ENCODE measurements at regions not wholly inside any gene's neighbourhood (a gene's known extent, or its start where the extent isn't known, plus 50 kb on each side); places are given as distances from the start of the nearest gene placed in this dataset.

GRCh38 chr2:181777734-181778133, 97.4 kb upstream of the NEUROD1 start:
- Histone ChIP-seq H3K9ac (ENCODE audit: low read length) (no peak overlapping the region), H3K27me3 (replicated peaks; ENCODE audit: insufficient read depth, low read length) (no peaks in the 10 kb centered on the region), H4K20me1 (ENCODE audit: insufficient read depth, low read length) (no peaks in the 10 kb centered on the region), H3K4me2 (ENCODE audit: low read depth, low read length) (no peak overlapping the region), H3K9me3 (replicated peaks; ENCODE audit: insufficient read depth, low read length) (no peaks in the 10 kb centered on the region), H3K36me3 (replicated peaks; ENCODE audit: insufficient read depth, low read length) (no peaks in the 10 kb centered on the region), H3K27ac (ENCODE audit: low read length) (no peak overlapping the region), H3K4me3 (ENCODE audit: low read length) (no peak overlapping the region), H3F3A (ENCODE audit: insufficient read depth, low read length) (no peaks in the 10 kb centered on the region), H3K4me1 (ENCODE audit: low read length) (peaks cover 18% of the 10 kb centered on the region), H2AFZ (ENCODE audit: low read length) (no peak overlapping the region), H3K79me2 (ENCODE audit: low read length) (no peaks in the 10 kb centered on the region), H3K9me2 (replicated peaks; ENCODE audit: insufficient read depth, low read length) (no peaks in the 10 kb centered on the region)
- TF ChIP-seq EZH2phosphoT487 (IDR thresholded peaks at IDR 0.05; ENCODE audit: low read length) (no peak), CTCF (IDR thresholded peaks at IDR 0.05; ENCODE audit: low read length) (no peak), EZH2 (optimal IDR thresholded peaks at IDR 0.05; ENCODE audit: low read depth, low read length) (no peak)
- no peak for DNase-seq

GRCh38 chr2:181778621-181779201, 98.4 kb upstream of the NEUROD1 start:
- no peaks in the 10 kb centered on the region for H3K79me2 ChIP-seq (ENCODE audit: low read length)
- H2AFZ ChIP-seq (ENCODE audit: low read length): no peak overlapping the region
- no peak overlapping the region for H3K9ac ChIP-seq (ENCODE audit: low read length)
- no peaks in the 10 kb centered on the region for H3F3A ChIP-seq (ENCODE audit: insufficient read depth, low read length)
- H3K9me2 ChIP-seq (replicated peaks; ENCODE audit: insufficient read depth, low read length): no peaks in the 10 kb centered on the region
- no peak for DNase-seq
- no peaks in the 10 kb centered on the region for H3K27me3 ChIP-seq (replicated peaks; ENCODE audit: insufficient read depth, low read length)
- H3K4me2 ChIP-seq (ENCODE audit: low read depth, low read length): no peak overlapping the region
- TF ChIP-seq EZH2 (optimal IDR thresholded peaks at IDR 0.05; ENCODE audit: low read depth, low read length): no peak
- no peaks in the 10 kb centered on the region for H4K20me1 ChIP-seq (ENCODE audit: insufficient read depth, low read length)
- no peaks in the 10 kb centered on the region for H3K9me3 ChIP-seq (replicated peaks; ENCODE audit: insufficient read depth, low read length)
- H3K4me3 ChIP-seq (ENCODE audit: low read length): no peak overlapping the region
- H3K27ac ChIP-seq (ENCODE audit: low read length): no peak overlapping the region
- no peaks in the 10 kb centered on the region for H3K36me3 ChIP-seq (replicated peaks; ENCODE audit: insufficient read depth, low read length)
- peaks cover 18% of the 10 kb centered on the region for H3K4me1 ChIP-seq (ENCODE audit: low read length)

- H3K27ac ChIP-seq (ENCODE audit: low read length): no peak overlapping the region
- H3F3A ChIP-seq (ENCODE audit: insufficient read depth, low read length): no peaks in the 10 kb centered on the region
- H3K9ac ChIP-seq (ENCODE audit: low read length): no peak overlapping the region
- H4K20me1 ChIP-seq (ENCODE audit: insufficient read depth, low read length): no peaks in the 10 kb centered on the region
- H2AFZ ChIP-seq (ENCODE audit: low read length): no peak overlapping the region
- peaks cover 16% of the 10 kb centered on the region for H3K4me1 ChIP-seq (ENCODE audit: low read length)
- no peak overlapping the region for H3K4me3 ChIP-seq (ENCODE audit: low read length)
- no peaks in the 10 kb centered on the region for H3K79me2 ChIP-seq (ENCODE audit: low read length)
- DNase-seq: no peak
- no peaks in the 10 kb centered on the region for H3K9me3 ChIP-seq (replicated peaks; ENCODE audit: insufficient read depth, low read length)
- H3K27me3 ChIP-seq (replicated peaks; ENCODE audit: insufficient read depth, low read length): no peaks in the 10 kb centered on the region
- TF ChIP-seq EZH2 (optimal IDR thresholded peaks at IDR 0.05; ENCODE audit: low read depth, low read length) (no peak), CTCF (IDR thresholded peaks at IDR 0.05; ENCODE audit: low read length) (no peak), EZH2phosphoT487 (IDR thresholded peaks at IDR 0.05; ENCODE audit: low read length) (no peak)
- no peaks in the 10 kb centered on the region for H3K9me2 ChIP-seq (replicated peaks; ENCODE audit: insufficient read depth, low read length)
- no peaks in the 10 kb centered on the region for H3K36me3 ChIP-seq (replicated peaks; ENCODE audit: insufficient read depth, low read length)
- H3K4me2 ChIP-seq (ENCODE audit: low read depth, low read length): no peak overlapping the region
Observed at GRCh38 chr2:181779288-181780021, 99.1 kb upstream of the NEUROD1 start.
